GM19468 (cell line): ENCODE measurements at regions not wholly inside any gene's neighbourhood (a gene's known extent, or its start where the extent isn't known, plus 50 kb on each side); places are given as distances from the start of the nearest gene placed in this dataset.

Experiments
- ATAC-seq: cut with Tn5 transposase; IDR thresholded peaks from one replicate; pipeline ENCODE4 v1.9.1; 2021; ENCODE audit warnings: mild to moderate bottlenecking, moderate library complexity, moderate number of reproducible peaks; ENCODE audit not compliant: unreplicated experiment; ENCODE audit errors: extremely low read depth

GRCh38 chr7:130908345-130909160, 174.5 kb upstream of the KLF14 start:
- no peak for ATAC-seq

- no peak for ATAC-seq
These were observed 175.3 kb upstream of the KLF14 start for GRCh38 chr7:130909161-130909836.

- no peak for ATAC-seq
These were observed 176.1 kb upstream of the KLF14 start for GRCh38 chr7:130909881-130910672.

- ATAC-seq = no peak
These were observed 177.2 kb upstream of the KLF14 start for GRCh38 chr7:130910949-130911944.

GRCh38 chr7:130912082-130912861, 178.3 kb upstream of the KLF14 start:
- ATAC-seq = no peak

- ATAC-seq = peak; percentile 80
These were observed 179.0 kb upstream of the KLF14 start for GRCh38 chr7:130912862-130913638.

GRCh38 chr7:130913639-130914553, 179.9 kb upstream of the KLF14 start:
- ATAC-seq = no peak

GRCh38 chr7:130914554-130915294, 180.7 kb upstream of the KLF14 start:
- ATAC-seq = no peak

GRCh38 chr7:130917669-130918128, 183.7 kb upstream of the KLF14 start:
- ATAC-seq = no peak

- ATAC-seq = no peak
These were observed 184.4 kb upstream of the KLF14 start for GRCh38 chr7:130918129-130919052.

GRCh38 chr7:130919316-130920103, 185.5 kb upstream of the KLF14 start:
- no peak for ATAC-seq

- no peak for ATAC-seq
These were observed 186.1 kb upstream of the KLF14 start for GRCh38 chr7:130920122-130920521.

- no peak for ATAC-seq
These were observed 187.6 kb upstream of the KLF14 start for GRCh38 chr7:130921391-130922180.
